SK-N-SH treated with all-trans-retinoic acid at 6 μM for 48 hours (cell line): ENCODE measurements at regions not wholly inside any gene's neighbourhood (a gene's known extent, or its start where the extent isn't known, plus 50 kb on each side); places are given as distances from the start of the nearest gene placed in this dataset.

Experiments used
- ATAC-seq: fragments of 200-7000 bp; cut with Tn5 transposase; 3 replicates; pipeline ENCODE4 v1.9.1; 2020; ENCODE audit warnings: mild to moderate bottlenecking, moderate library complexity
- BACH2 ChIP-seq: fragments of 250-450 bp; sonication (Bioruptor Pico); IDR thresholded peaks from 2 replicates; pipeline ENCODE4 v1.9.0; 2021; ENCODE audit warnings: mild to moderate bottlenecking, borderline replicate concordance
- CREB5 ChIP-seq: fragments of 250-450 bp; sonication (Bioruptor Pico); IDR thresholded peaks from 2 replicates; pipeline ENCODE4 v1.5.1; 2020; ENCODE audit warnings: low read depth, mild to moderate bottlenecking, moderate library complexity
- CSDC2 ChIP-seq: fragments of 250-450 bp; sonication (Bioruptor Pico); IDR thresholded peaks from 2 replicates; pipeline ENCODE4 v1.5.0; 2020; ENCODE audit warnings: mild to moderate bottlenecking, moderate library complexity
- CSRNP3 ChIP-seq: fragments of 250-450 bp; sonication (Bioruptor Pico); IDR thresholded peaks from 2 replicates; pipeline ENCODE4 v1.5.1; 2021; ENCODE audit warnings: mild to moderate bottlenecking, moderate library complexity
- ESRRG ChIP-seq: fragments of 250-450 bp; sonication (Bioruptor Pico); IDR thresholded peaks from 2 replicates; pipeline ENCODE4 v1.6.1; 2021; ENCODE audit warnings: mild to moderate bottlenecking
- GLIS3 ChIP-seq: fragments of 250-450 bp; sonication (Bioruptor Pico); IDR thresholded peaks from 2 replicates; pipeline ENCODE4 v1.5.0; 2020; ENCODE audit warnings: mild to moderate bottlenecking, moderate library complexity
- ISL1 ChIP-seq: fragments of 250-450 bp; sonication (Bioruptor Pico); IDR thresholded peaks from 2 replicates; pipeline ENCODE4 v2.1.2; 2022; ENCODE audit warnings: mild to moderate bottlenecking, moderate library complexity
- OSR1 ChIP-seq: fragments of 250-450 bp; sonication (Bioruptor Pico); IDR thresholded peaks from 2 replicates; pipeline ENCODE4 v1.8.0; 2022; ENCODE audit warnings: moderate library complexity, mild to moderate bottlenecking, inconsistent platforms
- POU6F1 ChIP-seq: fragments of 250-450 bp; sonication (Bioruptor Pico); IDR thresholded peaks from 2 replicates; pipeline ENCODE4 v1.8.0; 2021; ENCODE audit warnings: low read depth, mild to moderate bottlenecking, moderate library complexity, borderline replicate concordance
- PPARA ChIP-seq: fragments of 250-450 bp; sonication (Bioruptor Pico); IDR thresholded peaks from 2 replicates; pipeline ENCODE4 v1.5.0; 2020; ENCODE audit warnings: mild to moderate bottlenecking, borderline replicate concordance
- RARB ChIP-seq: fragments of 250-450 bp; sonication (Bioruptor Pico); IDR thresholded peaks from 2 replicates; pipeline ENCODE4 v1.8.0; 2021; ENCODE audit warnings: mild to moderate bottlenecking, moderate library complexity
- SNAI2 ChIP-seq: fragments of 250-450 bp; sonication (Bioruptor Pico); IDR thresholded peaks from 2 replicates; pipeline ENCODE4 v1.5.0; 2020; ENCODE audit warnings: mild to moderate bottlenecking, moderate library complexity
- TCF4 ChIP-seq: fragments of 250-450 bp; sonication (Bioruptor Pico); IDR thresholded peaks from 2 replicates; pipeline ENCODE4 v1.8.0; 2021; ENCODE audit warnings: mild to moderate bottlenecking, moderate library complexity, borderline replicate concordance
- TOX ChIP-seq: fragments of 250-450 bp; sonication (Bioruptor Pico); IDR thresholded peaks from 2 replicates; pipeline ENCODE4 v1.8.0; 2021; ENCODE audit warnings: mild to moderate bottlenecking, moderate library complexity, borderline replicate concordance
- TSHZ2 ChIP-seq: fragments of 250-450 bp; sonication (Bioruptor Pico); IDR thresholded peaks from 2 replicates; pipeline ENCODE4 v1.5.0; 2020; ENCODE audit warnings: mild to moderate bottlenecking, moderate library complexity
- ZC3H10 ChIP-seq: fragments of 250-450 bp; sonication (Bioruptor Pico); IDR thresholded peaks from 2 replicates; pipeline ENCODE4 v1.5.1; 2021; ENCODE audit warnings: mild to moderate bottlenecking, moderate library complexity
- ZFP3 ChIP-seq: fragments of 250-450 bp; sonication (Bioruptor Pico); IDR thresholded peaks from 2 replicates; pipeline ENCODE4 v1.5.0; 2020; ENCODE audit warnings: mild to moderate bottlenecking, moderate library complexity
- ZFP30 ChIP-seq: fragments of 450-650 bp; formaldehyde crosslinking; IDR thresholded peaks from 2 replicates; pipeline ENCODE4 v1.5.0; 2022; ENCODE audit warnings: mild to moderate bottlenecking, moderate library complexity
- ZNF565 ChIP-seq: fragments of 450-650 bp; formaldehyde crosslinking; conservative IDR thresholded peaks from 2 replicates; pipeline ENCODE4 v1.5.0; 2020; ENCODE audit warnings: low read depth, mild to moderate bottlenecking, moderate library complexity
- ZNF70 ChIP-seq: fragments of 450-650 bp; formaldehyde crosslinking; IDR thresholded peaks from 2 replicates; pipeline ENCODE4 v1.5.0; 2020; ENCODE audit warnings: mild to moderate bottlenecking, moderate library complexity
- ZNF8 ChIP-seq: fragments of 450-650 bp; formaldehyde crosslinking; IDR thresholded peaks from 2 replicates; pipeline ENCODE4 v1.5.0; 2020; ENCODE audit warnings: mild to moderate bottlenecking, moderate library complexity

- ATAC-seq: no peak
- TF ChIP-seq BACH2 (CRISPR knock-in tag): no peak
- no peak for TF ChIP-seq TOX (CRISPR knock-in tag)
- no peak for TF ChIP-seq CREB5 (CRISPR knock-in tag)
- TF ChIP-seq OSR1 (CRISPR knock-in tag): no peak
- no peak for TF ChIP-seq PPARA
- TF ChIP-seq GLIS3 (CRISPR knock-in tag): no peak
- TF ChIP-seq ZNF8 (CRISPR knock-in tag): no peak
- no peak for TF ChIP-seq ZNF70 (CRISPR knock-in tag)
- TF ChIP-seq ZC3H10 (CRISPR knock-in tag): no peak
- TF ChIP-seq RARB (CRISPR knock-in tag): no peak
- no peak for TF ChIP-seq ESRRG (CRISPR knock-in tag)
- no peak for TF ChIP-seq SNAI2 (CRISPR knock-in tag)
- TF ChIP-seq TCF4: no peak
- TF ChIP-seq ZNF565 (CRISPR knock-in tag): no peak
- no peak for TF ChIP-seq POU6F1 (CRISPR knock-in tag)
- no peak for TF ChIP-seq CSDC2 (CRISPR knock-in tag)
These were observed 230.2 kb upstream of the JADE1 start for GRCh38 chr4:128579154-128579853.

- TF ChIP-seq SNAI2 (CRISPR knock-in tag) (no peak), ZFP3 (CRISPR knock-in tag) (no peak), ZFP30 (CRISPR knock-in tag) (no peak), ZNF565 (CRISPR knock-in tag) (no peak), BACH2 (CRISPR knock-in tag) (no peak), POU6F1 (CRISPR knock-in tag) (no peak), ISL1 (no peak), ZC3H10 (CRISPR knock-in tag) (no peak), ESRRG (CRISPR knock-in tag) (no peak), TSHZ2 (CRISPR knock-in tag) (no peak), RARB (CRISPR knock-in tag) (no peak), CREB5 (CRISPR knock-in tag) (no peak), PPARA (no peak)
- peak; percentile 62 for ATAC-seq
These were observed 234.8 kb upstream of the JADE1 start for GRCh38 chr4:128574706-128575105.

GRCh38 chr4:128573781-128574508, 235.6 kb upstream of the JADE1 start:
- peak; percentile 81 for ATAC-seq

More at GRCh38 chr4:128573781-128574508, 235.6 kb upstream of the JADE1 start:
- TF ChIP-seq PPARA (no peak), GLIS3 (CRISPR knock-in tag) (no peak), ISL1 (peak; percentile 93), RARB (CRISPR knock-in tag) (no peak), ZNF8 (CRISPR knock-in tag) (no peak), CSRNP3 (CRISPR knock-in tag) (no peak), CSDC2 (CRISPR knock-in tag) (no peak)
